HG03108 (cell line): ENCODE measurements at regions not wholly inside any gene's neighbourhood (a gene's known extent, or its start where the extent isn't known, plus 50 kb on each side); places are given as distances from the start of the nearest gene placed in this dataset.
"Not testable (repeated sequence)": the region's sequence is repeated elsewhere in the genome, so short reads cannot be mapped to it uniquely, and the experiment has no call there.

Experiments
- ATAC-seq: cut with Tn5 transposase; IDR thresholded peaks from one replicate; pipeline ENCODE4 v1.9.1; 2021; ENCODE audit warnings: moderate library complexity; ENCODE audit not compliant: unreplicated experiment

GRCh38 chr5:131107128-131107527, 57.9 kb downstream of the HINT1 start:
- no peak for ATAC-seq

- no peak for ATAC-seq
Measured at GRCh38 chr5:131104169-131104808, 60.8 kb downstream of the HINT1 start.

GRCh38 chr5:131096774-131097710, 68.0 kb downstream of the HINT1 start:
- no peak for ATAC-seq

GRCh38 chr5:131095561-131095960, 69.5 kb downstream of the HINT1 start:
- ATAC-seq, result not testable (repeated sequence)

- ATAC-seq, result no peak
Measured at GRCh38 chr5:131084436-131084835, 80.6 kb downstream of the HINT1 start.

- ATAC-seq, result no peak
Measured at GRCh38 chr5:131081913-131082488, 83.1 kb downstream of the HINT1 start.

- ATAC-seq, result no peak
Measured at GRCh38 chr5:131081374-131081773, 83.7 kb downstream of the HINT1 start.

- ATAC-seq, result no peak
Measured at GRCh38 chr5:131079232-131079631, 85.8 kb downstream of the HINT1 start.

GRCh38 chr5:131068893-131069643, 96.0 kb downstream of the HINT1 start:
- ATAC-seq, result peak; percentile 99

GRCh38 chr5:131068076-131068475, 97.0 kb downstream of the HINT1 start:
- ATAC-seq, result no peak

GRCh38 chr5:131067636-131068035, 97.4 kb downstream of the HINT1 start:
- no peak for ATAC-seq

GRCh38 chr5:131064669-131065371, 100.2 kb downstream of the HINT1 start:
- ATAC-seq, result no peak

GRCh38 chr5:131042021-131042789, 122.9 kb downstream of the HINT1 start:
- no peak for ATAC-seq

GRCh38 chr5:131023498-131023865, 141.6 kb downstream of the HINT1 start:
- no peak for ATAC-seq

GRCh38 chr5:131022811-131023497, 142.1 kb downstream of the HINT1 start:
- no peak for ATAC-seq

- no peak for ATAC-seq
Measured at GRCh38 chr5:131021646-131022045, 143.4 kb downstream of the HINT1 start.

- ATAC-seq, result no peak
Measured at GRCh38 chr5:131019601-131020315, 145.3 kb downstream of the HINT1 start.

GRCh38 chr5:131019111-131019510, 145.9 kb downstream of the HINT1 start:
- no peak for ATAC-seq

GRCh38 chr5:131008329-131008728, 156.7 kb downstream of the HINT1 start:
- no peak for ATAC-seq
